ENCODE measurements at regions not wholly inside any gene's neighbourhood (a gene's known extent, or its start where the extent isn't known, plus 50 kb on each side); places are given as distances from the start of the nearest gene placed in this dataset.

- TF ChIP-seq CTCF (IDR thresholded peaks at IDR 0.05; ENCODE audit: low read length): no peak
- no peak for TF ChIP-seq EZH2 (IDR thresholded peaks at IDR 0.05; ENCODE audit: borderline replicate concordance, low read length)
These were observed 57.7 kb upstream of the ERBB4 start for GRCh38 chr2:212596276-212596675.
